NAMALWA (cell line): ENCODE measurements at regions not wholly inside any gene's neighbourhood (a gene's known extent, or its start where the extent isn't known, plus 50 kb on each side); places are given as distances from the start of the nearest gene placed in this dataset.
A peak's percentile ranks its signal among the peaks of the same experiment; 100 is the strongest.
"Not testable (repeated sequence)": the region's sequence is repeated elsewhere in the genome, so short reads cannot be mapped to it uniquely, and the experiment has no call there.

Experiments
- DNase-seq: peaks from one replicate; pipeline ENCODE4 v3.0.0-alpha.2; 2015; ENCODE audit warnings: low spot score

GRCh38 chr16:21516705-21517040, 82.7 kb upstream of the METTL9 start:
- not testable (repeated sequence) for DNase-seq

- DNase-seq: peak; percentile 65
Measured at GRCh38 chr16:21517263-21517662, 82.1 kb upstream of the METTL9 start.

GRCh38 chr16:21519361-21520133, 79.8 kb upstream of the METTL9 start:
- not testable (repeated sequence) for DNase-seq

GRCh38 chr16:21520134-21521047, 79.0 kb upstream of the METTL9 start:
- peak; percentile 92 for DNase-seq

- not testable (repeated sequence) for DNase-seq
Measured at GRCh38 chr16:21521048-21521389, 78.4 kb upstream of the METTL9 start.

GRCh38 chr16:21521390-21522143, 77.8 kb upstream of the METTL9 start:
- DNase-seq: not testable (repeated sequence)

- not testable (repeated sequence) for DNase-seq
Measured at GRCh38 chr16:21522846-21523245, 76.5 kb upstream of the METTL9 start.

- DNase-seq: no peak
Measured at GRCh38 chr16:21523411-21524067, 75.8 kb upstream of the METTL9 start.

- no peak for DNase-seq
Measured at GRCh38 chr16:21524068-21524751, 75.2 kb upstream of the METTL9 start.

- not testable (repeated sequence) for DNase-seq
Measured at GRCh38 chr16:21524752-21525028, 74.7 kb upstream of the METTL9 start.

- not testable (repeated sequence) for DNase-seq
Measured at GRCh38 chr16:21525029-21525895, 74.1 kb upstream of the METTL9 start.

GRCh38 chr16:21525956-21526922, 73.1 kb upstream of the METTL9 start:
- not testable (repeated sequence) for DNase-seq

GRCh38 chr16:21526923-21527807, 72.2 kb upstream of the METTL9 start:
- DNase-seq: no peak

GRCh38 chr16:21529060-21529658, 70.2 kb upstream of the METTL9 start:
- DNase-seq: not testable (repeated sequence)

GRCh38 chr16:21530729-21531383, 68.5 kb upstream of the METTL9 start:
- not testable (repeated sequence) for DNase-seq

GRCh38 chr16:21532996-21533395, 66.4 kb upstream of the METTL9 start:
- DNase-seq: not testable (repeated sequence)

GRCh38 chr16:21533474-21533873, 65.9 kb upstream of the METTL9 start:
- not testable (repeated sequence) for DNase-seq
